ENCODE measurements at regions not wholly inside any gene's neighbourhood (a gene's known extent, or its start where the extent isn't known, plus 50 kb on each side); places are given as distances from the start of the nearest gene placed in this dataset.

GRCh38 chr15:61379005-61379404 lies 149.9 kb upstream of the RORA start:
- Mint-ChIP-seq H3K27ac (no peak overlapping the region), H3K4me1 (peaks cover 4% of the 10 kb centered on the region), H3K4me3 (no peak overlapping the region), H3K27me3 (ENCODE audit: insufficient read depth) (no peaks in the 10 kb centered on the region), H3K36me3 (ENCODE audit: low read depth) (no peaks in the 10 kb centered on the region), H3K9me3 (no peaks in the 10 kb centered on the region)
- Histone ChIP-seq H3K36me3 (ENCODE audit: control insufficient read depth, insufficient read depth, low read length) (no peaks in the 10 kb centered on the region), H3K9me3 (ENCODE audit: control insufficient read depth, low read length) (no peaks in the 10 kb centered on the region), H3K27me3 (ENCODE audit: control insufficient read depth, insufficient read depth, low read length, poor library complexity, severe bottlenecking) (no peaks in the 10 kb centered on the region), H3K27ac (ENCODE audit: low read depth, low read length) (no peak overlapping the region), H3K4me3 (ENCODE audit: low read length) (no peak overlapping the region), H3K9ac (ENCODE audit: extremely low read depth, low read length, poor library complexity, severe bottlenecking) (no peak overlapping the region), H3K4me1 (ENCODE audit: control insufficient read depth, insufficient read depth, low read length) (no peaks in the 10 kb centered on the region)
- DNase-seq, result no peak
- 88 to 100% methylated on average over 1 of the region's 1 CpG for WGBS, 2 experiments (ENCODE audit: insufficient coverage in 1 of 2, insufficient read length in 1 of 2)
- TF ChIP-seq CTCF (conservative IDR thresholded peaks at IDR 0.05), result no peak

- Histone ChIP-seq H3K27me3 (ENCODE audit: control insufficient read depth, insufficient read depth, low read length, poor library complexity, severe bottlenecking) (no peaks in the 10 kb centered on the region), H3K9ac (ENCODE audit: extremely low read depth, low read length, poor library complexity, severe bottlenecking) (no peak overlapping the region), H3K9me3 (ENCODE audit: control insufficient read depth, low read length) (no peaks in the 10 kb centered on the region), H3K27ac (ENCODE audit: low read depth, low read length) (no peak overlapping the region), H3K4me3 (ENCODE audit: low read length) (no peak overlapping the region), H3K4me1 (ENCODE audit: control insufficient read depth, insufficient read depth, low read length) (no peaks in the 10 kb centered on the region), H3K36me3 (ENCODE audit: control insufficient read depth, insufficient read depth, low read length) (no peaks in the 10 kb centered on the region)
- 90 to 94% methylated on average over 2 of the region's 2 CpGs for WGBS, 2 experiments (ENCODE audit: insufficient coverage in 1 of 2, insufficient read length in 1 of 2)
- H3K36me3 Mint-ChIP-seq (ENCODE audit: low read depth), result no peaks in the 10 kb centered on the region
- H3K4me3 Mint-ChIP-seq, result no peak overlapping the region
- TF ChIP-seq CTCF (conservative IDR thresholded peaks at IDR 0.05), result no peak
- peaks cover 4% of the 10 kb centered on the region for H3K4me1 Mint-ChIP-seq
- H3K27me3 Mint-ChIP-seq (ENCODE audit: insufficient read depth), result peaks cover 3% of the 10 kb centered on the region
- no peak overlapping the region for H3K27ac Mint-ChIP-seq
- H3K9me3 Mint-ChIP-seq, result no peaks in the 10 kb centered on the region
- DNase-seq, result no peak
Measured at GRCh38 chr15:61376961-61377360, 147.9 kb upstream of the RORA start.

GRCh38 chr15:61376516-61376915 lies 147.4 kb upstream of the RORA start:
- no peak overlapping the region for H3K9ac ChIP-seq (ENCODE audit: extremely low read depth, low read length, poor library complexity, severe bottlenecking)
- no peaks in the 10 kb centered on the region for H3K9me3 Mint-ChIP-seq
- peaks cover 4% of the 10 kb centered on the region for H3K4me1 Mint-ChIP-seq
- no peak overlapping the region for H3K4me3 Mint-ChIP-seq
- H3K4me3 ChIP-seq (ENCODE audit: low read length), result no peak overlapping the region
- no peak for TF ChIP-seq CTCF (conservative IDR thresholded peaks at IDR 0.05)
- H3K27ac ChIP-seq (ENCODE audit: low read depth, low read length), result no peak overlapping the region
- H3K27ac Mint-ChIP-seq, result no peak overlapping the region
- H3K27me3 ChIP-seq (ENCODE audit: control insufficient read depth, insufficient read depth, low read length, poor library complexity, severe bottlenecking), result no peaks in the 10 kb centered on the region
- 92 to 96% methylated on average over 2 to 3 of the region's 3 CpGs for WGBS, 2 experiments (ENCODE audit: insufficient coverage in 1 of 2, insufficient read length in 1 of 2)
- H3K27me3 Mint-ChIP-seq (ENCODE audit: insufficient read depth), result peaks cover 3% of the 10 kb centered on the region
- no peaks in the 10 kb centered on the region for H3K36me3 ChIP-seq (ENCODE audit: control insufficient read depth, insufficient read depth, low read length)
- H3K4me1 ChIP-seq (ENCODE audit: control insufficient read depth, insufficient read depth, low read length), result no peaks in the 10 kb centered on the region
- no peak for DNase-seq
- no peaks in the 10 kb centered on the region for H3K9me3 ChIP-seq (ENCODE audit: control insufficient read depth, low read length)
- no peaks in the 10 kb centered on the region for H3K36me3 Mint-ChIP-seq (ENCODE audit: low read depth)

Data from endodermal cell (in vitro differentiated cells).